Suppressor macrophage treated with lipopolysaccharide for 4 hours (primary cell): ENCODE measurements at regions not wholly inside any gene's neighbourhood (a gene's known extent, or its start where the extent isn't known, plus 50 kb on each side); places are given as distances from the start of the nearest gene placed in this dataset.
A peak's percentile ranks its signal among the peaks of the same experiment; 100 is the strongest.

Source experiments
- DNase-seq: peaks from one replicate; pipeline ENCODE4 v3.0.0-alpha.2; 2020

GRCh38 chr5:74105126-74105780 lies 479.3 kb downstream of the ARHGEF28 start:
- DNase-seq, result no peak

GRCh38 chr5:74103131-74104023 lies 477.4 kb downstream of the ARHGEF28 start:
- DNase-seq, result no peak

GRCh38 chr5:74100268-74100665 lies 474.3 kb downstream of the ARHGEF28 start:
- DNase-seq, result no peak

GRCh38 chr5:74099538-74100267 lies 473.7 kb downstream of the ARHGEF28 start:
- no peak for DNase-seq

GRCh38 chr5:74098941-74099340 lies 472.9 kb downstream of the ARHGEF28 start:
- DNase-seq, result no peak

GRCh38 chr5:74098456-74098855 lies 472.5 kb downstream of the ARHGEF28 start:
- no peak for DNase-seq

GRCh38 chr5:74096325-74096724 lies 470.3 kb downstream of the ARHGEF28 start:
- DNase-seq, result no peak

- no peak for DNase-seq
These were observed 469.9 kb downstream of the ARHGEF28 start for GRCh38 chr5:74095871-74096270.

GRCh38 chr5:74094782-74095108 lies 468.7 kb downstream of the ARHGEF28 start:
- DNase-seq, result no peak

- no peak for DNase-seq
These were observed 468.2 kb downstream of the ARHGEF28 start for GRCh38 chr5:74094096-74094781.

- no peak for DNase-seq
These were observed 467.6 kb downstream of the ARHGEF28 start for GRCh38 chr5:74093561-74093960.

- DNase-seq, result no peak
These were observed 466.8 kb downstream of the ARHGEF28 start for GRCh38 chr5:74092766-74093165.

- no peak for DNase-seq
These were observed 459.8 kb downstream of the ARHGEF28 start for GRCh38 chr5:74085782-74086181.

GRCh38 chr5:74085186-74085585 lies 459.2 kb downstream of the ARHGEF28 start:
- no peak for DNase-seq

- DNase-seq, result no peak
These were observed 457.2 kb downstream of the ARHGEF28 start for GRCh38 chr5:74083096-74083791.

GRCh38 chr5:74082512-74083055 lies 456.6 kb downstream of the ARHGEF28 start:
- DNase-seq, result no peak

- no peak for DNase-seq
These were observed 455.1 kb downstream of the ARHGEF28 start for GRCh38 chr5:74081126-74081525.

- peak; percentile 6 for DNase-seq
These were observed 454.1 kb downstream of the ARHGEF28 start for GRCh38 chr5:74079971-74080556.

- DNase-seq, result no peak
These were observed 449.8 kb downstream of the ARHGEF28 start for GRCh38 chr5:74075501-74076484.

- no peak for DNase-seq
These were observed 448.1 kb downstream of the ARHGEF28 start for GRCh38 chr5:74074111-74074510.
